Gastrocnemius medialis (tissue), 4 donors: ENCODE measurements at regions not wholly inside any gene's neighbourhood (a gene's known extent, or its start where the extent isn't known, plus 50 kb on each side); places are given as distances from the start of the nearest gene placed in this dataset.

Experiments
- POLR2A ChIP-seq, 2 donors: fragments of 450-650 bp; IDR thresholded peaks; one replicate each; pipeline ENCODE4 v1.6.1; 2017; ENCODE audit warnings: antibody characterized with exemption in 2 of 2, mild to moderate bottlenecking in 2 of 2, moderate library complexity in 2 of 2
- TF ChIP-seq, protein P1 (sequence below), 5 experiments: fragments of 450-650 bp in 3 of 5; fragments of 200-600 bp in 2 of 5; sonication (generic) in 2 of 5; IDR thresholded peaks in 4 of 5; conservative IDR thresholded peaks in 1 of 5; 1 replicate in 4 of 5; 2 replicates in 1 of 5; pipeline ENCODE4 v1.5.1; 2016 to 2019; ENCODE audit warnings: antibody characterized with exemption in 5 of 5, mild to moderate bottlenecking in 3 of 5, moderate library complexity in 3 of 5

DNA sequence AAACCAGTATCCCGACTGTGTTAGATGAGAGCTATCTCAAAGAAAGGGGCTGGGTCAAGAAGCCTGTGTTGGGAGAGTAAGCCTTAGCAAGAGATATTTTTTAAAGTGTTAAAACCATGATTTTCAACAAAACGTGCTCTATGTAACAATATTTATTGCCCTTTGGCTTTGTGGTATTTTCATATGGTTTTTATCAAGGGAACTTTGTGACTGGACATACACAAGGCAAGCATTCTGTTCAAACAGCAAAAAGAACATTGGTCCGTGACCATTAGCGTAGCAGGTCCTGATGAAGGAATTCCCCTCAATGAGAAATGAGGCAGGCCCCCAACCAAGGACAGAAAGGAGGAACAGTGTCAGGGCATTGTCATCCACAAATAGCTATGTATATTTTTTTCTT lies 222.6 kb downstream of the MYLK4 start:
- TF ChIP-seq, protein P1, sequence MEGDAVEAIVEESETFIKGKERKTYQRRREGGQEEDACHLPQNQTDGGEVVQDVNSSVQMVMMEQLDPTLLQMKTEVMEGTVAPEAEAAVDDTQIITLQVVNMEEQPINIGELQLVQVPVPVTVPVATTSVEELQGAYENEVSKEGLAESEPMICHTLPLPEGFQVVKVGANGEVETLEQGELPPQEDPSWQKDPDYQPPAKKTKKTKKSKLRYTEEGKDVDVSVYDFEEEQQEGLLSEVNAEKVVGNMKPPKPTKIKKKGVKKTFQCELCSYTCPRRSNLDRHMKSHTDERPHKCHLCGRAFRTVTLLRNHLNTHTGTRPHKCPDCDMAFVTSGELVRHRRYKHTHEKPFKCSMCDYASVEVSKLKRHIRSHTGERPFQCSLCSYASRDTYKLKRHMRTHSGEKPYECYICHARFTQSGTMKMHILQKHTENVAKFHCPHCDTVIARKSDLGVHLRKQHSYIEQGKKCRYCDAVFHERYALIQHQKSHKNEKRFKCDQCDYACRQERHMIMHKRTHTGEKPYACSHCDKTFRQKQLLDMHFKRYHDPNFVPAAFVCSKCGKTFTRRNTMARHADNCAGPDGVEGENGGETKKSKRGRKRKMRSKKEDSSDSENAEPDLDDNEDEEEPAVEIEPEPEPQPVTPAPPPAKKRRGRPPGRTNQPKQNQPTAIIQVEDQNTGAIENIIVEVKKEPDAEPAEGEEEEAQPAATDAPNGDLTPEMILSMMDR (IDR thresholded peaks at IDR 0.05 in 4 of 5, conservative IDR thresholded peaks at IDR 0.05 in 1 of 5), result no peak
- TF ChIP-seq POLR2A (IDR thresholded peaks at IDR 0.05), result no peak
